Body of pancreas (tissue), 4 donors: ENCODE measurements at regions not wholly inside any gene's neighbourhood (a gene's known extent, or its start where the extent isn't known, plus 50 kb on each side); places are given as distances from the start of the nearest gene placed in this dataset.

Experiments
- CTCF ChIP-seq, 7 experiments: fragments of 450-650 bp in 4 of 7; fragments of 200-600 bp in 3 of 7; sonication (generic) in 3 of 7; IDR thresholded peaks; one replicate each; pipeline ENCODE4 v1.5.1; 2016 to 2019; ENCODE audit warnings: antibody characterized with exemption in 7 of 7
- POLR2A ChIP-seq, 3 donors: fragments of 450-650 bp; IDR thresholded peaks; one replicate each; pipeline ENCODE4 v1.6.1; 2016; ENCODE audit warnings: antibody characterized with exemption in 3 of 3, mild to moderate bottlenecking in 2 of 3

GRCh38 chr2:9063023-9063606, 59.6 kb upstream of the MBOAT2 start:
- TF ChIP-seq POLR2A (IDR thresholded peaks at IDR 0.05) (no peak), CTCF (IDR thresholded peaks at IDR 0.05) (no peak)
